BLaER1 (cell line): ENCODE measurements at regions not wholly inside any gene's neighbourhood (a gene's known extent, or its start where the extent isn't known, plus 50 kb on each side); places are given as distances from the start of the nearest gene placed in this dataset.
A peak's percentile ranks its signal among the peaks of the same experiment; 100 is the strongest.

Experiments
- H3K27ac ChIP-seq: shearing (Covaris generic); formaldehyde crosslinking; 2 replicates; pipeline ENCODE4 v1.8.1; 2022
- H3K27me3 ChIP-seq: shearing (Covaris generic); formaldehyde crosslinking; 2 replicates; pipeline ENCODE4 v1.8.1; 2022
- H3K36me3 ChIP-seq: shearing (Covaris generic); formaldehyde crosslinking; 2 replicates; pipeline ENCODE4 v1.8.1; 2022
- H3K4me1 ChIP-seq: shearing (Covaris generic); formaldehyde crosslinking; 2 replicates; pipeline ENCODE4 v1.8.1; 2022
- H3K4me2 ChIP-seq: shearing (Covaris generic); formaldehyde crosslinking; 2 replicates; pipeline ENCODE4 v1.8.1; 2022
- H3K4me3 ChIP-seq: shearing (Covaris generic); formaldehyde crosslinking; 2 replicates; pipeline ENCODE4 v1.8.1; 2022
- H3K9ac ChIP-seq: shearing (Covaris generic); formaldehyde crosslinking; 2 replicates; pipeline ENCODE4 v1.8.1; 2022
- H3K9me3 ChIP-seq: shearing (Covaris generic); formaldehyde crosslinking; 2 replicates; pipeline ENCODE4 v1.8.1; 2022
- H4K20me1 ChIP-seq: shearing (Covaris generic); formaldehyde crosslinking; 2 replicates; pipeline ENCODE4 v1.8.1; 2022
- Cebpa-rat ChIP-seq: shearing (Covaris generic); IDR thresholded peaks from 2 replicates; pipeline ENCODE4 v1.8.1; 2022

- Histone ChIP-seq H3K27ac (no peak overlapping the region), H3K9ac (no peak overlapping the region), H3K4me3 (no peak overlapping the region), H3K4me2 (peak overlapping the region; percentile 35; the same call in 1 of the 2 replicates), H3K36me3 (no peaks in the 10 kb centered on the region), H3K27me3 (0 out of 2 replicates have a peak, but pooled peaks cover 2% of the 10 kb centered on the region), H3K4me1 (peaks cover 22% of the 10 kb centered on the region), H3K9me3 (no peaks in the 10 kb centered on the region), H4K20me1 (no peaks in the 10 kb centered on the region)
- no peak for TF ChIP-seq Cebpa-rat
These were observed 91.5 kb downstream of the GGTLC2 start for GRCh38 chr22:22735695-22736611.

- Histone ChIP-seq H3K27ac (no peak overlapping the region), H3K4me1 (peaks cover 27% of the 10 kb centered on the region), H3K27me3 (0 out of 2 replicates have a peak, but pooled peaks cover 2% of the 10 kb centered on the region), H3K36me3 (no peaks in the 10 kb centered on the region), H3K9me3 (no peaks in the 10 kb centered on the region), H4K20me1 (no peaks in the 10 kb centered on the region), H3K4me2 (no peak overlapping the region), H3K4me3 (no peak overlapping the region), H3K9ac (no peak overlapping the region)
- TF ChIP-seq Cebpa-rat, result no peak
These were observed 93.2 kb downstream of the GGTLC2 start for GRCh38 chr22:22737590-22737989.

GRCh38 chr22:22738959-22739585, 94.7 kb downstream of the GGTLC2 start:
- Histone ChIP-seq H3K27ac (no peak overlapping the region), H3K36me3 (no peaks in the 10 kb centered on the region), H4K20me1 (no peaks in the 10 kb centered on the region), H3K27me3 (0 out of 2 replicates have a peak, but pooled peaks cover 2% of the 10 kb centered on the region), H3K9ac (no peak overlapping the region), H3K4me2 (no peak overlapping the region), H3K9me3 (no peaks in the 10 kb centered on the region), H3K4me3 (no peak overlapping the region), H3K4me1 (peaks cover 36% of the 10 kb centered on the region)
- TF ChIP-seq Cebpa-rat, result no peak

- H3K9me3 ChIP-seq, result no peaks in the 10 kb centered on the region
- no peak overlapping the region for H3K4me2 ChIP-seq
- H3K4me1 ChIP-seq, result peaks cover 32% of the 10 kb centered on the region
- H3K4me3 ChIP-seq, result no peak overlapping the region
- 0 out of 2 replicates have a peak, but pooled peaks cover 2% of the 10 kb centered on the region for H3K27me3 ChIP-seq
- H4K20me1 ChIP-seq, result no peaks in the 10 kb centered on the region
- no peaks in the 10 kb centered on the region for H3K36me3 ChIP-seq
- H3K9ac ChIP-seq, result no peak overlapping the region
- H3K27ac ChIP-seq, result no peak overlapping the region
- TF ChIP-seq Cebpa-rat, result no peak
These were observed 96.3 kb downstream of the GGTLC2 start for GRCh38 chr22:22740560-22741276.

GRCh38 chr22:22741843-22742242, 97.4 kb downstream of the GGTLC2 start:
- H3K9ac ChIP-seq, result no peak overlapping the region
- H3K4me2 ChIP-seq, result no peak overlapping the region
- no peaks in the 10 kb centered on the region for H3K36me3 ChIP-seq

GRCh38 chr22:22742641-22743040, 98.2 kb downstream of the GGTLC2 start:
- Histone ChIP-seq H3K27ac (no peak overlapping the region), H3K27me3 (0 out of 2 replicates have a peak, but pooled peaks cover 2% of the 10 kb centered on the region), H3K4me2 (peak overlapping the region; percentile 41), H3K4me3 (no peak overlapping the region), H4K20me1 (no peaks in the 10 kb centered on the region), H3K4me1 (peaks cover 45% of the 10 kb centered on the region), H3K36me3 (no peaks in the 10 kb centered on the region), H3K9ac (no peak overlapping the region), H3K9me3 (no peaks in the 10 kb centered on the region)
- TF ChIP-seq Cebpa-rat, result no peak

More at GRCh38 chr22:22741843-22742242, 97.4 kb downstream of the GGTLC2 start:
- H3K27ac ChIP-seq, result no peak overlapping the region
- no peak for TF ChIP-seq Cebpa-rat
- H3K4me1 ChIP-seq, result peaks cover 37% of the 10 kb centered on the region
- no peaks in the 10 kb centered on the region for H3K9me3 ChIP-seq
- no peak overlapping the region for H3K4me3 ChIP-seq
- 0 out of 2 replicates have a peak, but pooled peaks cover 2% of the 10 kb centered on the region for H3K27me3 ChIP-seq
- no peaks in the 10 kb centered on the region for H4K20me1 ChIP-seq

GRCh38 chr22:22743128-22743760, 98.8 kb downstream of the GGTLC2 start:
- peaks cover 51% of the 10 kb centered on the region for H3K4me1 ChIP-seq
- H4K20me1 ChIP-seq, result no peaks in the 10 kb centered on the region
- H3K9me3 ChIP-seq, result no peaks in the 10 kb centered on the region
- 0 out of 2 replicates have a peak, but pooled peaks cover 2% of the 10 kb centered on the region for H3K27me3 ChIP-seq
- peak overlapping the region; percentile 41 for H3K4me2 ChIP-seq
- H3K36me3 ChIP-seq, result no peaks in the 10 kb centered on the region
- H3K4me3 ChIP-seq, result no peak overlapping the region
- TF ChIP-seq Cebpa-rat, result no peak
- H3K9ac ChIP-seq, result no peak overlapping the region
- no peak overlapping the region for H3K27ac ChIP-seq

GRCh38 chr22:22744412-22745224, 100.2 kb downstream of the GGTLC2 start:
- Histone ChIP-seq H3K36me3 (no peaks in the 10 kb centered on the region), H3K27me3 (no peaks in the 10 kb centered on the region), H3K4me1 (peaks cover 52% of the 10 kb centered on the region), H4K20me1 (no peaks in the 10 kb centered on the region), H3K4me3 (no peak overlapping the region), H3K9ac (no peak overlapping the region), H3K9me3 (no peaks in the 10 kb centered on the region), H3K4me2 (peak overlapping the region; percentile 95; the same call in 1 of the 2 replicates), H3K27ac (0 out of 2 replicates have a peak overlapping the region, but pooled peaks have one; percentile 15)
- no peak for TF ChIP-seq Cebpa-rat
